ENCODE measurements at regions not wholly inside any gene's neighbourhood (a gene's known extent, or its start where the extent isn't known, plus 50 kb on each side); places are given as distances from the start of the nearest gene placed in this dataset.

- TF ChIP-seq CTCF (IDR thresholded peaks at IDR 0.05) (no peak), POLR2A (IDR thresholded peaks at IDR 0.05) (no peak)
These were observed 198.5 kb downstream of the TBXT start for GRCh38 chr6:165969184-165969583.
